ENCODE measurements at regions not wholly inside any gene's neighbourhood (a gene's known extent, or its start where the extent isn't known, plus 50 kb on each side); places are given as distances from the start of the nearest gene placed in this dataset.

- TF ChIP-seq POLR2AphosphoS2 (conservative IDR thresholded peaks at IDR 0.05; ENCODE audit: low read length) = no peak
- peak; percentile 47 for TF ChIP-seq SMC3 (IDR thresholded peaks at IDR 0.05)
- no peak for TF ChIP-seq KDM1A (IDR thresholded peaks at IDR 0.05; ENCODE audit: low read depth)
- TF ChIP-seq USF2 (IDR thresholded peaks at IDR 0.05) = no peak
- no peak for TF ChIP-seq RFX5 (IDR thresholded peaks at IDR 0.05)
- peak; percentile 45 for TF ChIP-seq CTCF (IDR thresholded peaks at IDR 0.05)
Observed at GRCh38 chr18:25921677-25922421, 168.6 kb downstream of the SS18 start.

Data from A549 (cell line).